ENCODE measurements at regions not wholly inside any gene's neighbourhood (a gene's known extent, or its start where the extent isn't known, plus 50 kb on each side); places are given as distances from the start of the nearest gene placed in this dataset.

GRCh38 chr4:28358606-28359005, 1498.0 kb downstream of the STIM2 start:
- CTCF ChIA-PET: no interaction called here

GRCh38 chr4:28360681-28361080, 1500.0 kb downstream of the STIM2 start:
- intact Hi-C loops (cut with micrococcal nuclease): no loop called here
- Mint-ChIP-seq H3K4me3 (no peak overlapping the region), H3K4me1 (ENCODE audit: low read depth) (no peaks in the 10 kb centered on the region), H3K27me3 (ENCODE audit: low read depth) (no peaks in the 10 kb centered on the region), H3K9me3 (peaks cover under 1% of the 10 kb centered on the region), H3K36me3 (ENCODE audit: low read depth) (no peaks in the 10 kb centered on the region), H3K27ac (no peak overlapping the region)
- no peak for DNase-seq
- CTCF ChIA-PET: no interaction called here

More at GRCh38 chr4:28358606-28359005, 1498.0 kb downstream of the STIM2 start:
- Mint-ChIP-seq H3K27me3 (ENCODE audit: low read depth) (no peaks in the 10 kb centered on the region), H3K4me1 (ENCODE audit: low read depth) (no peaks in the 10 kb centered on the region), H3K9me3 (peaks cover 5% of the 10 kb centered on the region), H3K4me3 (no peak overlapping the region), H3K36me3 (ENCODE audit: low read depth) (no peaks in the 10 kb centered on the region), H3K27ac (no peak overlapping the region)
- intact Hi-C loops (cut with micrococcal nuclease): no loop called here
- no peak for DNase-seq

GRCh38 chr4:28362169-28362568, 1501.5 kb downstream of the STIM2 start:
- intact Hi-C loops (cut with micrococcal nuclease): no loop called here
- no peak overlapping the region for H3K27ac Mint-ChIP-seq
- H3K27me3 Mint-ChIP-seq (ENCODE audit: low read depth): no peaks in the 10 kb centered on the region
- DNase-seq: no peak
- H3K4me3 Mint-ChIP-seq: no peak overlapping the region
- no peaks in the 10 kb centered on the region for H3K4me1 Mint-ChIP-seq (ENCODE audit: low read depth)
- no peaks in the 10 kb centered on the region for H3K9me3 Mint-ChIP-seq
- CTCF ChIA-PET: no interaction called here
- no peaks in the 10 kb centered on the region for H3K36me3 Mint-ChIP-seq (ENCODE audit: low read depth)

- DNase-seq: no peak
- no peak overlapping the region for H3K27ac Mint-ChIP-seq
- no peaks in the 10 kb centered on the region for H3K36me3 Mint-ChIP-seq (ENCODE audit: low read depth)
- CTCF ChIA-PET: no interaction called here
- peaks cover 2% of the 10 kb centered on the region for H3K9me3 Mint-ChIP-seq
- no peaks in the 10 kb centered on the region for H3K4me1 Mint-ChIP-seq (ENCODE audit: low read depth)
- H3K27me3 Mint-ChIP-seq (ENCODE audit: low read depth): no peaks in the 10 kb centered on the region
- no peak overlapping the region for H3K4me3 Mint-ChIP-seq
- intact Hi-C loops (cut with micrococcal nuclease): no loop called here
These were observed 1508.9 kb downstream of the STIM2 start for GRCh38 chr4:28369499-28369898.

GRCh38 chr4:28373191-28373590, 1512.5 kb downstream of the STIM2 start:
- CTCF ChIA-PET: no interaction called here
- Mint-ChIP-seq H3K36me3 (ENCODE audit: low read depth) (no peaks in the 10 kb centered on the region), H3K27me3 (ENCODE audit: low read depth) (no peaks in the 10 kb centered on the region), H3K4me3 (no peak overlapping the region), H3K27ac (no peak overlapping the region), H3K4me1 (ENCODE audit: low read depth) (no peaks in the 10 kb centered on the region), H3K9me3 (peaks cover 7% of the 10 kb centered on the region)
- no peak for DNase-seq
- intact Hi-C loops (cut with micrococcal nuclease): no loop called here

GRCh38 chr4:28373601-28374000, 1513.0 kb downstream of the STIM2 start:
- Mint-ChIP-seq H3K9me3 (peaks cover 10% of the 10 kb centered on the region), H3K4me1 (ENCODE audit: low read depth) (no peaks in the 10 kb centered on the region), H3K4me3 (no peak overlapping the region), H3K27me3 (ENCODE audit: low read depth) (no peaks in the 10 kb centered on the region), H3K27ac (no peak overlapping the region), H3K36me3 (ENCODE audit: low read depth) (no peaks in the 10 kb centered on the region)
- no peak for DNase-seq
- CTCF ChIA-PET: no interaction called here
- intact Hi-C loops (cut with micrococcal nuclease): no loop called here

- intact Hi-C loops (cut with micrococcal nuclease): no loop called here
- Mint-ChIP-seq H3K27ac (no peak overlapping the region), H3K4me1 (ENCODE audit: low read depth) (no peaks in the 10 kb centered on the region), H3K4me3 (no peak overlapping the region), H3K27me3 (ENCODE audit: low read depth) (no peaks in the 10 kb centered on the region), H3K9me3 (peaks cover 12% of the 10 kb centered on the region), H3K36me3 (ENCODE audit: low read depth) (no peaks in the 10 kb centered on the region)
- DNase-seq: no peak
- CTCF ChIA-PET: no interaction called here
These were observed 1517.6 kb downstream of the STIM2 start for GRCh38 chr4:28378109-28378830.

- no peak for DNase-seq
- Mint-ChIP-seq H3K4me1 (ENCODE audit: low read depth) (no peaks in the 10 kb centered on the region), H3K27ac (no peak overlapping the region), H3K9me3 (peaks cover 8% of the 10 kb centered on the region), H3K36me3 (ENCODE audit: low read depth) (no peaks in the 10 kb centered on the region), H3K4me3 (no peak overlapping the region), H3K27me3 (ENCODE audit: low read depth) (no peaks in the 10 kb centered on the region)
- intact Hi-C loops (cut with micrococcal nuclease): no loop called here
- CTCF ChIA-PET: no interaction called here
These were observed 1525.2 kb downstream of the STIM2 start for GRCh38 chr4:28385801-28386200.

- intact Hi-C loops (cut with micrococcal nuclease): no loop called here
- no peaks in the 10 kb centered on the region for H3K4me1 Mint-ChIP-seq (ENCODE audit: low read depth)
- H3K27ac Mint-ChIP-seq: no peak overlapping the region
- DNase-seq: no peak
- H3K27me3 Mint-ChIP-seq (ENCODE audit: low read depth): no peaks in the 10 kb centered on the region
- no peak overlapping the region for H3K4me3 Mint-ChIP-seq
- H3K36me3 Mint-ChIP-seq (ENCODE audit: low read depth): no peaks in the 10 kb centered on the region
- peaks cover 8% of the 10 kb centered on the region for H3K9me3 Mint-ChIP-seq
- CTCF ChIA-PET: no interaction called here
These were observed 1526.1 kb downstream of the STIM2 start for GRCh38 chr4:28386776-28387175.

GRCh38 chr4:28388471-28388870, 1527.8 kb downstream of the STIM2 start:
- intact Hi-C loops (cut with micrococcal nuclease): no loop called here
- Mint-ChIP-seq H3K36me3 (ENCODE audit: low read depth) (no peaks in the 10 kb centered on the region), H3K27ac (no peak overlapping the region), H3K4me3 (no peak overlapping the region), H3K27me3 (ENCODE audit: low read depth) (no peaks in the 10 kb centered on the region), H3K9me3 (peaks cover 2% of the 10 kb centered on the region), H3K4me1 (ENCODE audit: low read depth) (no peaks in the 10 kb centered on the region)
- CTCF ChIA-PET: no interaction called here
- no peak for DNase-seq

- peaks cover 5% of the 10 kb centered on the region for H3K9me3 Mint-ChIP-seq
- H3K27me3 Mint-ChIP-seq (ENCODE audit: low read depth): no peaks in the 10 kb centered on the region
- CTCF ChIA-PET: interaction anchor here (0.6 kb wide), 1 partner anchor 81 kb away, joined by 4 read pairs; no protein-coding TSS in a partner anchor
- no peak overlapping the region for H3K4me3 Mint-ChIP-seq
- no peaks in the 10 kb centered on the region for H3K36me3 Mint-ChIP-seq (ENCODE audit: low read depth)
- DNase-seq: no peak
- no peaks in the 10 kb centered on the region for H3K4me1 Mint-ChIP-seq (ENCODE audit: low read depth)
- no peak overlapping the region for H3K27ac Mint-ChIP-seq
- intact Hi-C loops (cut with micrococcal nuclease): no loop called here
These were observed 1531.2 kb downstream of the STIM2 start for GRCh38 chr4:28391877-28392276.

GRCh38 chr4:28402751-28403150, 1542.1 kb downstream of the STIM2 start:
- DNase-seq: no peak
- intact Hi-C loops (cut with micrococcal nuclease): no loop called here
- CTCF ChIA-PET: no interaction called here
- Mint-ChIP-seq H3K36me3 (ENCODE audit: low read depth) (no peaks in the 10 kb centered on the region), H3K4me3 (no peak overlapping the region), H3K4me1 (ENCODE audit: low read depth) (no peaks in the 10 kb centered on the region), H3K27me3 (ENCODE audit: low read depth) (no peaks in the 10 kb centered on the region), H3K9me3 (peaks cover 8% of the 10 kb centered on the region), H3K27ac (no peak overlapping the region)

- no peak for DNase-seq
- Mint-ChIP-seq H3K27me3 (ENCODE audit: low read depth) (no peaks in the 10 kb centered on the region), H3K4me1 (ENCODE audit: low read depth) (no peaks in the 10 kb centered on the region), H3K9me3 (no peaks in the 10 kb centered on the region), H3K36me3 (ENCODE audit: low read depth) (no peaks in the 10 kb centered on the region), H3K4me3 (no peak overlapping the region), H3K27ac (no peak overlapping the region)
- intact Hi-C loops (cut with micrococcal nuclease): no loop called here
- CTCF ChIA-PET: no interaction called here
These were observed 1560.6 kb downstream of the STIM2 start for GRCh38 chr4:28421221-28421620.
